Cardiac fibroblast (primary cell): ENCODE measurements at regions not wholly inside any gene's neighbourhood (a gene's known extent, or its start where the extent isn't known, plus 50 kb on each side); places are given as distances from the start of the nearest gene placed in this dataset.

Experiments used
- DNase-seq, 2 donors: peaks; one replicate each; pipeline versions ENCODE4 v3.0.0 to v3.0.0-alpha.2; 2010; ENCODE audit warnings: low read depth in 2 of 2
- H3K4me3 ChIP-seq, 2 donors: replicated peaks in 1 of 2; 1 replicate in 1 of 2; 2 replicates in 1 of 2; pipeline ENCODE4 v1.5.1; 2011; ENCODE audit warnings: low read depth in 2 of 2, low read length in 2 of 2, mild to moderate bottlenecking in 2 of 2, moderate library complexity in 1 of 2
- CTCF ChIP-seq: IDR thresholded peaks from one replicate; pipeline ENCODE4 v1.5.1; 2011; ENCODE audit warnings: low read depth, mild to moderate bottlenecking, low read length, inconsistent platforms

GRCh38 chr3:162183440-162183839 is 686.8 kb downstream of the OTOL1 start:
- no peak for DNase-seq
- no peak for TF ChIP-seq CTCF

GRCh38 chr3:162192340-162193029 is 695.9 kb downstream of the OTOL1 start:
- no peak for DNase-seq

More at GRCh38 chr3:162183440-162183839, 686.8 kb downstream of the OTOL1 start:
- H3K4me3 ChIP-seq: no peak overlapping the region

GRCh38 chr3:162193148-162194095 is 696.8 kb downstream of the OTOL1 start:
- no peak for TF ChIP-seq CTCF
- no peak for DNase-seq
- H3K4me3 ChIP-seq: no peak overlapping the region

More at GRCh38 chr3:162192340-162193029, 695.9 kb downstream of the OTOL1 start:
- no peak overlapping the region for H3K4me3 ChIP-seq
- no peak for TF ChIP-seq CTCF

GRCh38 chr3:162195147-162195546 is 698.5 kb downstream of the OTOL1 start:
- H3K4me3 ChIP-seq: no peak overlapping the region
- no peak for DNase-seq
- TF ChIP-seq CTCF: no peak

GRCh38 chr3:162196964-162197363 is 700.4 kb downstream of the OTOL1 start:
- no peak for TF ChIP-seq CTCF
- no peak overlapping the region for H3K4me3 ChIP-seq
- no peak for DNase-seq

- DNase-seq: peak in 1 of 2 donors; percentile 33
- TF ChIP-seq CTCF: no peak
- no peak overlapping the region for H3K4me3 ChIP-seq
Measured at GRCh38 chr3:162200836-162201235, 704.2 kb downstream of the OTOL1 start.
